Spleen (tissue), 7 donors: ENCODE measurements at regions not wholly inside any gene's neighbourhood (a gene's known extent, or its start where the extent isn't known, plus 50 kb on each side); places are given as distances from the start of the nearest gene placed in this dataset.

Source experiments
- POLR2A ChIP-seq, 3 donors: fragments of 450-650 bp; IDR thresholded peaks; one replicate each; pipeline ENCODE4 v1.5.1; 2017; ENCODE audit warnings: antibody characterized with exemption in 3 of 3, mild to moderate bottlenecking in 1 of 3
- TF ChIP-seq, protein P1 (sequence below), 11 experiments: fragments of 200-600 bp in 7 of 11; fragments of 450-650 bp in 4 of 11; sonication (generic) in 4 of 11; IDR thresholded peaks in 8 of 11; conservative IDR thresholded peaks in 3 of 11; 1 replicate in 7 of 11; 2 replicates in 4 of 11; pipeline versions ENCODE4 v1.4.0 to v1.8.0; 2016 to 2021; ENCODE audit warnings: antibody characterized with exemption in 11 of 11, inconsistent platforms in 4 of 11, mild to moderate bottlenecking in 1 of 11
- donor health status: DM: no; HTN: no; CAD: no; lungs with moderate emphysema.
- donor health status: DM: no; HTN: no; CAD: no.
- donor health status: DM: no; HTN: no; CAD: no.

DNA sequence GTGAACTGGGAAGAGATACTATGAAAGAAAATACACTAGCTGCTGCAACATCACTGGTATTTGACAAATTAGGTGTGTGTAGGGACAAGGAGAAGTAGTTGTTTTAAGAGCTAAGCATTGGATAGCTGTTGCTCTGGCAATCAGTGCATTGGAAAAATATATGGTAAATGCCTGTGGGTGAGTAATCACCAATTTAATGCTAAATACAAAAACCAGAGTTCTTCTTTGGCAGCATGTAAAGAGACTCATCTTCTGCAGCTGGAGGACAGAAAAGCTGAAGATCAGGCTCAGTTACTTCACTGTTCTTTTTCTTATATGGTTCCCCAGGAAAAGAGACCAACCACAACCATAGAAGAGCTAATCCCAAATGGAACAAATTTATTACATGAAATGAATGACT is 201.8 kb upstream of the MPDZ start:
- TF ChIP-seq POLR2A (IDR thresholded peaks at IDR 0.05) = no peak
- TF ChIP-seq, protein P1, sequence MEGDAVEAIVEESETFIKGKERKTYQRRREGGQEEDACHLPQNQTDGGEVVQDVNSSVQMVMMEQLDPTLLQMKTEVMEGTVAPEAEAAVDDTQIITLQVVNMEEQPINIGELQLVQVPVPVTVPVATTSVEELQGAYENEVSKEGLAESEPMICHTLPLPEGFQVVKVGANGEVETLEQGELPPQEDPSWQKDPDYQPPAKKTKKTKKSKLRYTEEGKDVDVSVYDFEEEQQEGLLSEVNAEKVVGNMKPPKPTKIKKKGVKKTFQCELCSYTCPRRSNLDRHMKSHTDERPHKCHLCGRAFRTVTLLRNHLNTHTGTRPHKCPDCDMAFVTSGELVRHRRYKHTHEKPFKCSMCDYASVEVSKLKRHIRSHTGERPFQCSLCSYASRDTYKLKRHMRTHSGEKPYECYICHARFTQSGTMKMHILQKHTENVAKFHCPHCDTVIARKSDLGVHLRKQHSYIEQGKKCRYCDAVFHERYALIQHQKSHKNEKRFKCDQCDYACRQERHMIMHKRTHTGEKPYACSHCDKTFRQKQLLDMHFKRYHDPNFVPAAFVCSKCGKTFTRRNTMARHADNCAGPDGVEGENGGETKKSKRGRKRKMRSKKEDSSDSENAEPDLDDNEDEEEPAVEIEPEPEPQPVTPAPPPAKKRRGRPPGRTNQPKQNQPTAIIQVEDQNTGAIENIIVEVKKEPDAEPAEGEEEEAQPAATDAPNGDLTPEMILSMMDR (IDR thresholded peaks at IDR 0.05 in 8 of 11, conservative IDR thresholded peaks at IDR 0.05 in 3 of 11) = no peak
